ENCODE measurements at regions not wholly inside any gene's neighbourhood (a gene's known extent, or its start where the extent isn't known, plus 50 kb on each side); places are given as distances from the start of the nearest gene placed in this dataset.
"Not testable (repeated sequence)": the region's sequence is repeated elsewhere in the genome, so short reads cannot be mapped to it uniquely, and the experiment has no call there.

- no peak for DNase-seq
Measured at GRCh38 chr9:7336356-7337065, 463.1 kb downstream of the DMAC1 start.

- no peak for DNase-seq
Measured at GRCh38 chr9:7333719-7334118, 465.9 kb downstream of the DMAC1 start.

GRCh38 chr9:7332780-7333179 is 466.8 kb downstream of the DMAC1 start:
- no peak for DNase-seq

GRCh38 chr9:7328453-7328852 is 471.1 kb downstream of the DMAC1 start:
- no peak for DNase-seq

GRCh38 chr9:7325995-7326394 is 473.6 kb downstream of the DMAC1 start:
- DNase-seq, result no peak

- no peak for DNase-seq
Measured at GRCh38 chr9:7324152-7324598, 475.4 kb downstream of the DMAC1 start.

- DNase-seq, result no peak
Measured at GRCh38 chr9:7320841-7321240, 478.7 kb downstream of the DMAC1 start.

GRCh38 chr9:7320139-7320538 is 479.4 kb downstream of the DMAC1 start:
- no peak for DNase-seq

GRCh38 chr9:7318920-7319319 is 480.7 kb downstream of the DMAC1 start:
- no peak for DNase-seq

GRCh38 chr9:7316967-7317366 is 482.6 kb downstream of the DMAC1 start:
- DNase-seq, result no peak

GRCh38 chr9:7316166-7316795 is 483.3 kb downstream of the DMAC1 start:
- no peak for DNase-seq

GRCh38 chr9:7315746-7316145 is 483.8 kb downstream of the DMAC1 start:
- DNase-seq, result no peak

- DNase-seq, result no peak
Measured at GRCh38 chr9:7315116-7315515, 484.5 kb downstream of the DMAC1 start.

- no peak for DNase-seq
Measured at GRCh38 chr9:7313389-7313788, 486.2 kb downstream of the DMAC1 start.

- DNase-seq, result not testable (repeated sequence)
Measured at GRCh38 chr9:7309051-7309450, 490.5 kb downstream of the DMAC1 start.

- no peak for DNase-seq
Measured at GRCh38 chr9:7305677-7306076, 493.9 kb downstream of the DMAC1 start.

- DNase-seq, result no peak
Measured at GRCh38 chr9:7304627-7304995, 495.0 kb downstream of the DMAC1 start.

GRCh38 chr9:7303907-7304626 is 495.5 kb downstream of the DMAC1 start:
- DNase-seq, result no peak

- DNase-seq, result no peak
Measured at GRCh38 chr9:7300484-7300883, 499.1 kb downstream of the DMAC1 start.

- DNase-seq, result peak; percentile 19
Measured at GRCh38 chr9:7298123-7298522, 501.5 kb downstream of the DMAC1 start.

- no peak for DNase-seq
Measured at GRCh38 chr9:7297521-7297920, 502.1 kb downstream of the DMAC1 start.

GRCh38 chr9:7293091-7293490 is 506.5 kb downstream of the DMAC1 start:
- no peak for DNase-seq

- no peak for DNase-seq
Measured at GRCh38 chr9:7289773-7290172, 509.8 kb downstream of the DMAC1 start.

- DNase-seq, result no peak
Measured at GRCh38 chr9:7287986-7288385, 511.6 kb downstream of the DMAC1 start.

Data from stimulated activated CD4-positive, alpha-beta T cell treated with anti-CD3 and anti-CD28 coated beads, Interleukin-4, amount 100 ng/mL, for 24 hours (primary cell).